ENCODE measurements at regions not wholly inside any gene's neighbourhood (a gene's known extent, or its start where the extent isn't known, plus 50 kb on each side); places are given as distances from the start of the nearest gene placed in this dataset.
A peak's percentile ranks its signal among the peaks of the same experiment; 100 is the strongest.

DNA sequence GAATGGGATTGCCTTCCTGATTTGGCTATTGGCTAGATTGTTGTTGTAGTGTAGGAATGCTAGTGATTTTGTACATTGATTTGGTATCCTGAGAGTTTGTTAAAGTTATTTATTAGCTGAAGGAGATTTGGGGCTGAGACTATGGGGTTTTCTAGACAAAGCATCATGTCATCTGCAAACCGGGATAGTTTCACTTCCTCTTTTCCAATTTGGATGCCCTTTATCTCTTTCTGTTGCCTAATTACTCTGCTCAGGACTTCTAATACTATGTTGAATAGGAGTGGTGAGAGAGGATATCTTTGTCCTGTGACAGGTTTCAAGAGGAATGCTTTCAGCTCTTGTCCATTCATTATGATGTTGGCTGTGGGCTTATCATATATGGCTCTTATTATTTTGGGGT, 265.7 kb upstream of the MGAT4C start:
- DNase-seq (ENCODE audit: low read depth in 2 of 2): no peak
- TF ChIP-seq, protein P1, sequence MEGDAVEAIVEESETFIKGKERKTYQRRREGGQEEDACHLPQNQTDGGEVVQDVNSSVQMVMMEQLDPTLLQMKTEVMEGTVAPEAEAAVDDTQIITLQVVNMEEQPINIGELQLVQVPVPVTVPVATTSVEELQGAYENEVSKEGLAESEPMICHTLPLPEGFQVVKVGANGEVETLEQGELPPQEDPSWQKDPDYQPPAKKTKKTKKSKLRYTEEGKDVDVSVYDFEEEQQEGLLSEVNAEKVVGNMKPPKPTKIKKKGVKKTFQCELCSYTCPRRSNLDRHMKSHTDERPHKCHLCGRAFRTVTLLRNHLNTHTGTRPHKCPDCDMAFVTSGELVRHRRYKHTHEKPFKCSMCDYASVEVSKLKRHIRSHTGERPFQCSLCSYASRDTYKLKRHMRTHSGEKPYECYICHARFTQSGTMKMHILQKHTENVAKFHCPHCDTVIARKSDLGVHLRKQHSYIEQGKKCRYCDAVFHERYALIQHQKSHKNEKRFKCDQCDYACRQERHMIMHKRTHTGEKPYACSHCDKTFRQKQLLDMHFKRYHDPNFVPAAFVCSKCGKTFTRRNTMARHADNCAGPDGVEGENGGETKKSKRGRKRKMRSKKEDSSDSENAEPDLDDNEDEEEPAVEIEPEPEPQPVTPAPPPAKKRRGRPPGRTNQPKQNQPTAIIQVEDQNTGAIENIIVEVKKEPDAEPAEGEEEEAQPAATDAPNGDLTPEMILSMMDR (IDR thresholded peaks at IDR 0.05; ENCODE audit: low read depth, low read length): no peak

DNA sequence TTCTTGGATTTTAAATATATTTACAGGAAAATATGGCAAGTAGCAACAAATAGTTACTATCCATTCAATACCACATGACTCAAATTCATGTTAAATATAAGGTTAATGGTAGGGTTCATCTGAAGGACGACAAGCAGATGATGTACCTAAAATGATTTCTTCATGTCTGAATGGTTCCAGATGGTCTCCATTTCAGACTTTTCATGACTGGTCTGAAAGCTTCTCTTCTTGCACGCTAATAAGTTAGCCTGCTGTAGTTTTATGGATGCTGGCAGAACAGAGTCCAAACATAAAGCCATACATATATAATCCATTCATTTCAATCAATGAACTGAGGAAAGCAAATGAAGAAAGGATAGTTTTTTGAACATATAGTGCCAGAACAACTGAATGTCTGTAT, 257.0 kb upstream of the MGAT4C start:
- TF ChIP-seq, protein P1 (IDR thresholded peaks at IDR 0.05; ENCODE audit: low read depth, low read length): no peak
- H3K4me3 ChIP-seq (replicated peaks in 1 of 2; ENCODE audit: low read depth in 2 of 2, low read length in 2 of 2): no peak overlapping the region
- peak in 1 of 2 donors; percentile 27 for DNase-seq (ENCODE audit: low read depth in 2 of 2)

More for the DNA sequence above, 265.7 kb upstream of the MGAT4C start:
- H3K4me3 ChIP-seq (replicated peaks in 1 of 2; ENCODE audit: low read depth in 2 of 2, low read length in 2 of 2): no peak overlapping the region

DNA sequence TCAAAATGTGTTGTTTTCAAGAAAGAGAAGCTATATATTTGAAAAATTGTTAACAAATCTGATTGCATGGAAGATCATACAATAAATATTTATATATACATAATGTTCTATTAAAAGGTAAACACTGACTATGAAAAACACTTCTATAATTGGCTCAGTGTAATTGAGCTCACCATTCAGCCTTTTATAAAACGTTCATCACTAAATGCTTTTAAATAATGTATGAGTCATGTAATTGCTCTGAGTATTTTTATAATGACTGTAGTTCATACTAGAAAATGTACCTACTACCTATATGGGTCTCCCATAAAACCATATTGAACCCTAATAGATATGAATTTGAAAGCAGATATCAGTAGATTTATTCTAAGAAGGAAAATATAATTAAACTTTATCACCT, 240.4 kb upstream of the MGAT4C start:
- H3K4me3 ChIP-seq (replicated peaks in 1 of 2; ENCODE audit: low read depth in 2 of 2, low read length in 2 of 2): no peak overlapping the region
- TF ChIP-seq, protein P1 (IDR thresholded peaks at IDR 0.05; ENCODE audit: low read depth, low read length): no peak
- DNase-seq (ENCODE audit: low read depth in 2 of 2): no peak

DNA sequence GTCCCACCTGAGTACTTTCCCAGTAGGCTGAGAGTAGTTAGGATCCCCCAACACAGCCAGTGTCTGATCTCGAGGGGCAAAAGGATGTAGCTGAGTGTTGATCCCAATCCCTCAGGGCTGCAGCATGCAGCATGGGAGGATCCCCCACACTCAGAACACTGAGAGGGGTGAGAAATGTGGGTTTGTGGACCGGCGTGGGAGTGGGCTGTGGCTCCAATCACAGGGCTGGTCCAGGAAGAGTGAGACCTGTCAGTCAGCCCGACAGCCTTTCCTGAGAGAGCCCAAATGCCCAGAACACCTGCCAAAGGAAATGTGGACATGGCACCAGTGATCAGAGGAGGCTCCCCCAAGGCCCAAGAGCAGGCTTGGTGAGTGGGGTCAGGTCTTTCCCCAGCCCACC, 228.3 kb upstream of the MGAT4C start:
- DNase-seq (ENCODE audit: low read depth in 2 of 2): no peak
- TF ChIP-seq, protein P1 (IDR thresholded peaks at IDR 0.05; ENCODE audit: low read depth, low read length): no peak

DNA sequence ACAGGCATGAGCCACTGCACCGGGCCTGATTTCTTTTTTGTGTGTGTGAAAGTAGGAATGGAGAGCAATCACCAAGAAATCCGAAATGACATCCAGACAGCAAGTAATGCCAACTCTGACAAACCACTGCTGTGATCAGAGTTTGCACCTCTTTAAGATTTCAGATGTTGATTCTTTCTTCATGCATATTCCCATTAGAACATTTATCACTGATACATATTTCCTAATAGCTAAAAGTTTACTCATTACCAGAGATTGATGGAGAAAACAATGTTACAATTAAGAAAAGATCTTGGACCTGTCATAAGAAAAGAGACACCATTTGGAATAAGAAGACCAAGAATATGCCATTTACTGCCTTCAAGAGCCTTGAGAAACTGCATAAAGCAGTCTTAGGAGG, 217.0 kb upstream of the MGAT4C start:
- TF ChIP-seq, protein P1 (IDR thresholded peaks at IDR 0.05; ENCODE audit: low read depth, low read length): no peak
- no peak overlapping the region for H3K4me3 ChIP-seq (replicated peaks in 1 of 2; ENCODE audit: low read depth in 2 of 2, low read length in 2 of 2)
- DNase-seq (ENCODE audit: low read depth in 2 of 2): no peak

More for the DNA sequence above, 228.3 kb upstream of the MGAT4C start:
- no peak overlapping the region for H3K4me3 ChIP-seq (replicated peaks in 1 of 2; ENCODE audit: low read depth in 2 of 2, low read length in 2 of 2)

DNA sequence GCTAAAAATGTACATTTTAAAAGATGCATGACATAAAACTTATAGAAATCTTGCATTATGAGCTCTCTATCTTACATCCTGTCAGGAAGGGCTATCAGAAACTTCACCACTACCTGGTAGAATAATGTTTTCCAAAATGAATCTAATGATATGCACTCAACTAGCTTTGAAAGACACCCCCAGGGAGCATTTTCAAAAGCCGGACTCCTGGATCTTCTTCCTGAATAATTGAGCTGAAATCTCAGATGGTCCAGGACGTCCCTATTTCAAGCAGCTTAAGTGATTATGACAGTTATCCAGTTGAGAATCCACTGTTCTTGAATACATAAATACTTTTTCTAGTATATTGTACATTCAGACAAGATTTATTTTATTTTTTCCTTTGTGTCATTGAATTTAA, 200.6 kb upstream of the MGAT4C start:
- TF ChIP-seq, protein P1 (IDR thresholded peaks at IDR 0.05; ENCODE audit: low read depth, low read length): no peak
- H3K4me3 ChIP-seq (replicated peaks in 1 of 2; ENCODE audit: low read depth in 2 of 2, low read length in 2 of 2): no peak overlapping the region
- no peak for DNase-seq (ENCODE audit: low read depth in 2 of 2)

DNA sequence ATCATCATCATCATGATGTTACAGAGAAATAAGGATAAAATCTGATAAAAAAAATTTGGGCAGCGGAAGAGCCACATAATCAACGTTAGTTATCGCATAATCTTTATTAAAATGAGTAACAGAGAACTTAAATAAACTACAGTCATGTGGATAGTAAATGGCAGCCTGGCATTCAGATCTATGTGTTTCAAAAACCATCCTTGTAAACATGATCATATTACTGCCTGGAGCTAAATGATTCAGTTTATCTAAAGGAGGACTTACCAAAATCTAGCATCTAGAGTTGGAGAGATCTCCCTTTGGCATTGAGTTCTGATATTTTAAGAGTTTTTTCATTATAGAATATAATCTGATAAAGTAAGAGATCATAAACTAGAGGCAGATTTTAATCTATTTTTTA, 200.1 kb upstream of the MGAT4C start:
- TF ChIP-seq, protein P1 (IDR thresholded peaks at IDR 0.05; ENCODE audit: low read depth, low read length): no peak
- no peak for DNase-seq (ENCODE audit: low read depth in 2 of 2)
- no peak overlapping the region for H3K4me3 ChIP-seq (replicated peaks in 1 of 2; ENCODE audit: low read depth in 2 of 2, low read length in 2 of 2)
